Activated CD4-positive, alpha-beta memory T cell treated with anti-CD3 and anti-CD28 coated beads, Interleukin-2, amount 10 ng/mL, durations not matched to agents 7 days and 5 days (primary cell): ENCODE measurements at regions not wholly inside any gene's neighbourhood (a gene's known extent, or its start where the extent isn't known, plus 50 kb on each side); places are given as distances from the start of the nearest gene placed in this dataset.
"Not testable (repeated sequence)": the region's sequence is repeated elsewhere in the genome, so short reads cannot be mapped to it uniquely, and the experiment has no call there.

Source experiments
- CTCF ChIA-PET: fragments of 350-600 bp; sonication (Branson Sonifier 250); formaldehyde crosslinking; loops from one replicate; lab custom pipeline; 2021; ENCODE audit warnings: antibody characterized with exemption, inconsistent platforms; lab: Charles Lee
- POLR2A ChIA-PET: fragments of 350-600 bp; sonication (Branson Sonifier 250); formaldehyde crosslinking; loops from one replicate; lab custom pipeline; 2021; ENCODE audit warnings: antibody characterized with exemption; lab: Charles Lee
- DNase-seq: peaks from one replicate; pipeline ENCODE4 v3.0.0-alpha.2; 2020
- H3K27ac Mint-ChIP-seq: one replicate; pipeline ENCODE4 v1.8.0; 2021; ENCODE audit warnings: mild to moderate bottlenecking, mixed read lengths
- H3K27me3 Mint-ChIP-seq: one replicate; pipeline ENCODE4 v1.8.0; 2021; ENCODE audit warnings: mixed read lengths
- H3K36me3 Mint-ChIP-seq: one replicate; pipeline ENCODE4 v1.8.0; 2021; ENCODE audit warnings: low read depth, mixed read lengths
- H3K4me1 Mint-ChIP-seq: one replicate; pipeline ENCODE4 v1.8.0; 2021; ENCODE audit warnings: mixed read lengths
- H3K4me3 Mint-ChIP-seq: one replicate; pipeline ENCODE4 v1.8.0; 2021; ENCODE audit warnings: mild to moderate bottlenecking, mixed read lengths
- H3K9me3 Mint-ChIP-seq: one replicate; pipeline ENCODE4 v1.8.0; 2021; ENCODE audit warnings: mixed read lengths

GRCh38 chrX:128650326-128650725 is 598.1 kb upstream of the ACTRT1 start:
- Mint-ChIP-seq H3K27ac (no peak overlapping the region), H3K4me3 (no peak overlapping the region), H3K4me1 (no peaks in the 10 kb centered on the region), H3K36me3 (no peaks in the 10 kb centered on the region), H3K9me3 (no peaks in the 10 kb centered on the region), H3K27me3 (no peaks in the 10 kb centered on the region)
- DNase-seq: no peak
- CTCF ChIA-PET: no interaction called here
- POLR2A ChIA-PET: no interaction called here

- H3K27ac Mint-ChIP-seq: no peak overlapping the region
- H3K9me3 Mint-ChIP-seq: no peaks in the 10 kb centered on the region
- H3K4me1 Mint-ChIP-seq: no peaks in the 10 kb centered on the region
- POLR2A ChIA-PET: no interaction called here
- no peaks in the 10 kb centered on the region for H3K36me3 Mint-ChIP-seq
- CTCF ChIA-PET: no interaction called here
- no peaks in the 10 kb centered on the region for H3K27me3 Mint-ChIP-seq
- H3K4me3 Mint-ChIP-seq: no peak overlapping the region
- DNase-seq: no peak
Measured at GRCh38 chrX:128634754-128635153, 582.6 kb upstream of the ACTRT1 start.

GRCh38 chrX:128623361-128623760 is 571.2 kb upstream of the ACTRT1 start:
- Mint-ChIP-seq H3K36me3 (no peaks in the 10 kb centered on the region), H3K4me3 (no peak overlapping the region), H3K9me3 (no peaks in the 10 kb centered on the region), H3K4me1 (no peaks in the 10 kb centered on the region), H3K27me3 (no peaks in the 10 kb centered on the region), H3K27ac (no peak overlapping the region)
- DNase-seq: no peak
- ChIA-PET POLR2A (no interaction called here), CTCF (no interaction called here)

GRCh38 chrX:128622296-128622695 is 570.1 kb upstream of the ACTRT1 start:
- CTCF ChIA-PET: no interaction called here
- no peaks in the 10 kb centered on the region for H3K9me3 Mint-ChIP-seq
- no peak overlapping the region for H3K4me3 Mint-ChIP-seq
- no peak overlapping the region for H3K27ac Mint-ChIP-seq
- H3K4me1 Mint-ChIP-seq: no peaks in the 10 kb centered on the region
- DNase-seq: no peak
- POLR2A ChIA-PET: no interaction called here
- no peaks in the 10 kb centered on the region for H3K36me3 Mint-ChIP-seq
- H3K27me3 Mint-ChIP-seq: no peaks in the 10 kb centered on the region

GRCh38 chrX:128619490-128619889 is 567.3 kb upstream of the ACTRT1 start:
- Mint-ChIP-seq H3K27ac (no peak overlapping the region), H3K9me3 (no peaks in the 10 kb centered on the region), H3K4me1 (no peaks in the 10 kb centered on the region), H3K4me3 (no peak overlapping the region), H3K27me3 (no peaks in the 10 kb centered on the region), H3K36me3 (no peaks in the 10 kb centered on the region)
- POLR2A ChIA-PET: no interaction called here
- DNase-seq: no peak
- CTCF ChIA-PET: no interaction called here

GRCh38 chrX:128616933-128617332 is 564.7 kb upstream of the ACTRT1 start:
- Mint-ChIP-seq H3K36me3 (no peaks in the 10 kb centered on the region), H3K27me3 (no peaks in the 10 kb centered on the region), H3K9me3 (no peaks in the 10 kb centered on the region), H3K4me3 (no peak overlapping the region), H3K27ac (no peak overlapping the region), H3K4me1 (no peaks in the 10 kb centered on the region)
- CTCF ChIA-PET: no interaction called here
- no peak for DNase-seq
- POLR2A ChIA-PET: no interaction called here

- H3K9me3 Mint-ChIP-seq, DNase-seq, POLR2A ChIA-PET, CTCF ChIA-PET, H3K4me1 Mint-ChIP-seq, H3K27me3 Mint-ChIP-seq, H3K36me3 Mint-ChIP-seq, H3K27ac Mint-ChIP-seq, H3K4me3 Mint-ChIP-seq: not testable (repeated sequence)
Measured at GRCh38 chrX:128606817-128607216, 554.6 kb upstream of the ACTRT1 start.

- POLR2A ChIA-PET, H3K9me3 Mint-ChIP-seq, H3K4me3 Mint-ChIP-seq, H3K27ac Mint-ChIP-seq, CTCF ChIA-PET, H3K4me1 Mint-ChIP-seq, H3K36me3 Mint-ChIP-seq, DNase-seq, H3K27me3 Mint-ChIP-seq: not testable (repeated sequence)
Measured at GRCh38 chrX:128606357-128606756, 554.2 kb upstream of the ACTRT1 start.

- H3K27me3 Mint-ChIP-seq: no peaks in the 10 kb centered on the region
- no peaks in the 10 kb centered on the region for H3K4me1 Mint-ChIP-seq
- no peaks in the 10 kb centered on the region for H3K36me3 Mint-ChIP-seq
- no peak for DNase-seq
- CTCF ChIA-PET: no interaction called here
- POLR2A ChIA-PET: no interaction called here
- peaks cover 2% of the 10 kb centered on the region for H3K9me3 Mint-ChIP-seq
- no peak overlapping the region for H3K27ac Mint-ChIP-seq
- no peak overlapping the region for H3K4me3 Mint-ChIP-seq
Measured at GRCh38 chrX:128601706-128602105, 549.5 kb upstream of the ACTRT1 start.

GRCh38 chrX:128599632-128600031 is 547.4 kb upstream of the ACTRT1 start:
- H3K4me1 Mint-ChIP-seq: no peaks in the 10 kb centered on the region
- no peaks in the 10 kb centered on the region for H3K27me3 Mint-ChIP-seq
- CTCF ChIA-PET: no interaction called here
- no peak for DNase-seq
- no peaks in the 10 kb centered on the region for H3K36me3 Mint-ChIP-seq
- H3K4me3 Mint-ChIP-seq: no peak overlapping the region
- H3K9me3 Mint-ChIP-seq: peaks cover 3% of the 10 kb centered on the region
- H3K27ac Mint-ChIP-seq: no peak overlapping the region
- POLR2A ChIA-PET: no interaction called here

- POLR2A ChIA-PET: no interaction called here
- H3K27me3 Mint-ChIP-seq: no peaks in the 10 kb centered on the region
- H3K27ac Mint-ChIP-seq: no peak overlapping the region
- H3K4me1 Mint-ChIP-seq: no peaks in the 10 kb centered on the region
- no peaks in the 10 kb centered on the region for H3K36me3 Mint-ChIP-seq
- H3K4me3 Mint-ChIP-seq: no peak overlapping the region
- CTCF ChIA-PET: no interaction called here
- DNase-seq: no peak
- H3K9me3 Mint-ChIP-seq: no peaks in the 10 kb centered on the region
Measured at GRCh38 chrX:128582036-128582435, 529.8 kb upstream of the ACTRT1 start.

- no peak overlapping the region for H3K4me3 Mint-ChIP-seq
- POLR2A ChIA-PET: no interaction called here
- H3K27me3 Mint-ChIP-seq: no peaks in the 10 kb centered on the region
- CTCF ChIA-PET: no interaction called here
- H3K4me1 Mint-ChIP-seq: no peaks in the 10 kb centered on the region
- no peak for DNase-seq
- H3K27ac Mint-ChIP-seq: no peak overlapping the region
- no peaks in the 10 kb centered on the region for H3K9me3 Mint-ChIP-seq
- no peaks in the 10 kb centered on the region for H3K36me3 Mint-ChIP-seq
Measured at GRCh38 chrX:128581615-128582014, 529.4 kb upstream of the ACTRT1 start.

- Mint-ChIP-seq H3K27me3 (no peaks in the 10 kb centered on the region), H3K4me1 (no peaks in the 10 kb centered on the region), H3K36me3 (no peaks in the 10 kb centered on the region), H3K9me3 (peaks cover 3% of the 10 kb centered on the region), H3K27ac (no peak overlapping the region), H3K4me3 (no peak overlapping the region)
- no peak for DNase-seq
- ChIA-PET POLR2A (no interaction called here), CTCF (no interaction called here)
Measured at GRCh38 chrX:128543114-128543513, 490.9 kb upstream of the ACTRT1 start.

GRCh38 chrX:128518508-128518907 is 466.3 kb upstream of the ACTRT1 start:
- no peak for DNase-seq
- ChIA-PET POLR2A (no interaction called here), CTCF (no interaction called here)
- no peaks in the 10 kb centered on the region for H3K36me3 Mint-ChIP-seq
- H3K9me3 Mint-ChIP-seq: no peaks in the 10 kb centered on the region
- H3K4me3 Mint-ChIP-seq: no peak overlapping the region
- H3K27me3 Mint-ChIP-seq: no peaks in the 10 kb centered on the region
- H3K27ac Mint-ChIP-seq: no peak overlapping the region
- H3K4me1 Mint-ChIP-seq: no peaks in the 10 kb centered on the region

- Mint-ChIP-seq H3K27ac (no peak overlapping the region), H3K4me1 (no peaks in the 10 kb centered on the region), H3K27me3 (no peaks in the 10 kb centered on the region), H3K4me3 (no peak overlapping the region), H3K36me3 (no peaks in the 10 kb centered on the region), H3K9me3 (no peaks in the 10 kb centered on the region)
- no peak for DNase-seq
- ChIA-PET CTCF (no interaction called here), POLR2A (no interaction called here)
Measured at GRCh38 chrX:128517691-128518090, 465.5 kb upstream of the ACTRT1 start.
